ENCODE measurements at regions not wholly inside any gene's neighbourhood (a gene's known extent, or its start where the extent isn't known, plus 50 kb on each side); places are given as distances from the start of the nearest gene placed in this dataset.

- intact Hi-C loops (cut with micrococcal nuclease), result no loop called here
- Mint-ChIP-seq H3K36me3 (no peaks in the 10 kb centered on the region), H3K4me3 (no peak overlapping the region), H3K27ac (no peak overlapping the region), H3K27me3 (ENCODE audit: low read depth in 3 of 3) (no peaks in the 10 kb centered on the region), H3K4me1 (no peaks in the 10 kb centered on the region), H3K9me3 (peaks cover 0 to 3% (median 0%) of the 10 kb centered on the region in 7 donors)
- Histone ChIP-seq H3K9me3 (replicated peaks in 1 of 2; ENCODE audit: control insufficient read depth in 1 of 2, insufficient read depth in 1 of 2, low read length in 2 of 2) (no peaks in the 10 kb centered on the region), H3K4me1 (ENCODE audit: control insufficient read depth in 1 of 2, insufficient read depth in 2 of 2, low read length in 2 of 2) (no peaks in the 10 kb centered on the region), H3K4me3 (replicated peaks in 1 of 3; ENCODE audit: low read depth in 2 of 3, low read length in 3 of 3) (no peak overlapping the region), H4K20me1 (ENCODE audit: insufficient read depth, low read length) (no peaks in the 10 kb centered on the region), H3K9ac (ENCODE audit: insufficient read depth, low read length, poor library complexity, severe bottlenecking) (no peak overlapping the region), H3K27ac (ENCODE audit: low read depth in 1 of 2, low read length in 2 of 2) (no peak overlapping the region), H2AFZ (ENCODE audit: insufficient read depth, low read depth, low read length, poor library complexity, severe bottlenecking) (no peak overlapping the region), H3K27me3 (ENCODE audit: control insufficient read depth in 2 of 2, insufficient read depth in 2 of 2, low read length in 2 of 2) (no peaks in the 10 kb centered on the region), H3K79me2 (ENCODE audit: insufficient read depth, low read length) (no peaks in the 10 kb centered on the region), H3K4me2 (replicated peaks; ENCODE audit: extremely low read depth, low read length, poor library complexity, severe bottlenecking) (no peak overlapping the region), H3K36me3 (replicated peaks in 1 of 2; ENCODE audit: control insufficient read depth in 1 of 2, insufficient read depth in 2 of 2, low read length in 2 of 2) (no peaks in the 10 kb centered on the region)
- WGBS (ENCODE audit: insufficient coverage), result no CpG with 5 or more reads among the region's 1 CpG
- no peak for TF ChIP-seq CTCF (IDR thresholded peaks at IDR 0.05)
- no peak for DNase-seq
Measured at GRCh38 chr4:129808242-129808641, 712.3 kb downstream of the C4orf33 start.

DNA sequence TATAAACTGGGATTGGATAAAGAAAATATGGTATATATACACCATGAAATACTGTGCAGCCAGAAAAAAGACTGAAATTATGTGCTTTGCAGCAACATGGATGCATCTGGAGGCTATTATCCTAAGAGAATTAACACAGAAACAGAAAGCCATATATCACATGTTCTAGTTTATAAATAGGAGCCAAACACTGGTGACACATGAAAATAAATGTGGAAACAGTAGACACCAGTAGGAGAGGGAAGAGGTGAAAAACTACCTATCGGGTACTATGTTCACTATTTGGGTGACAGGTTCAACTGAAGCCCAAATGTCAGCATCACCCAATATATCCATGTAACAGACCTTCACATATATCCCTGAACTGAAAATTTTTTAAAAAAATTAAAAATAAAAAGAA is 725.1 kb downstream of the C4orf33 start:
- H3K9me3 ChIP-seq (replicated peaks in 1 of 2; ENCODE audit: control insufficient read depth in 1 of 2, insufficient read depth in 1 of 2, low read length in 2 of 2), result no peaks in the 10 kb centered on the region
- no peaks in the 10 kb centered on the region for H3K36me3 ChIP-seq (replicated peaks in 1 of 2; ENCODE audit: control insufficient read depth in 1 of 2, insufficient read depth in 2 of 2, low read length in 2 of 2)
- no peak overlapping the region for H3K4me3 Mint-ChIP-seq
- no peak overlapping the region for H2AFZ ChIP-seq (ENCODE audit: insufficient read depth, low read depth, low read length, poor library complexity, severe bottlenecking)
- H3K4me2 ChIP-seq (replicated peaks; ENCODE audit: extremely low read depth, low read length, poor library complexity, severe bottlenecking), result no peak overlapping the region
- H3K27ac ChIP-seq (ENCODE audit: low read depth in 1 of 2, low read length in 2 of 2), result no peak overlapping the region
- H4K20me1 ChIP-seq (ENCODE audit: insufficient read depth, low read length), result no peaks in the 10 kb centered on the region
- no peaks in the 10 kb centered on the region for H3K79me2 ChIP-seq (ENCODE audit: insufficient read depth, low read length)
- no peak for DNase-seq
- H3K4me1 ChIP-seq (ENCODE audit: control insufficient read depth in 1 of 2, insufficient read depth in 2 of 2, low read length in 2 of 2), result no peaks in the 10 kb centered on the region
- no peaks in the 10 kb centered on the region for H3K27me3 ChIP-seq (ENCODE audit: control insufficient read depth in 2 of 2, insufficient read depth in 2 of 2, low read length in 2 of 2)
- no peaks in the 10 kb centered on the region for H3K4me1 Mint-ChIP-seq
- intact Hi-C loops (cut with micrococcal nuclease), result no loop called here
- no peaks in the 10 kb centered on the region for H3K36me3 Mint-ChIP-seq
- H3K27ac Mint-ChIP-seq, result no peak overlapping the region
- H3K9ac ChIP-seq (ENCODE audit: insufficient read depth, low read length, poor library complexity, severe bottlenecking), result no peak overlapping the region
- no peak overlapping the region for H3K4me3 ChIP-seq (replicated peaks in 1 of 3; ENCODE audit: low read depth in 2 of 3, low read length in 3 of 3)
- no peak for TF ChIP-seq CTCF (IDR thresholded peaks at IDR 0.05)
- no peaks in the 10 kb centered on the region for H3K27me3 Mint-ChIP-seq (ENCODE audit: low read depth in 3 of 3)
- WGBS (ENCODE audit: insufficient coverage), result no CpG with 5 or more reads among the region's 1 CpG
- H3K9me3 Mint-ChIP-seq, result peaks cover 0 to 2% (median 1%) of the 10 kb centered on the region in 7 donors
